PC-9 (cell line): ENCODE measurements at regions not wholly inside any gene's neighbourhood (a gene's known extent, or its start where the extent isn't known, plus 50 kb on each side); places are given as distances from the start of the nearest gene placed in this dataset.
"Not testable (repeated sequence)": the region's sequence is repeated elsewhere in the genome, so short reads cannot be mapped to it uniquely, and the experiment has no call there.

Experiments used
- BruUV-seq: library from RNA; stranded (reverse); fragments of 400-500 nt; replicated peaks from 2 replicates; lab custom pipeline; 2021; lab: Mats Ljungman, UMichigan
- CTCF ChIA-PET: fragments of 300-600 bp; sonication (Branson Sonifier 250); formaldehyde crosslinking; loops from one replicate; lab custom pipeline; 2022; ENCODE audit warnings: antibody characterized with exemption; lab: Charles Lee
- POLR2A ChIA-PET: fragments of 300-600 bp; sonication (Branson Sonifier 250); formaldehyde crosslinking; loops from one replicate; lab custom pipeline; 2022; ENCODE audit warnings: antibody characterized with exemption; ENCODE audit not compliant: unreplicated experiment; lab: Charles Lee
- DNase-seq, 2 experiments: peaks; one replicate each; pipeline versions ENCODE4 v3.0.0 to v3.0.0-alpha.2; 2015 to 2022; ENCODE audit warnings: mixed read lengths in 1 of 2
- H2AFZ ChIP-seq: fragments of 200-600 bp; sonication (generic); 2 replicates; pipeline ENCODE4 v1.8.1; 2017; ENCODE audit warnings: antibody characterized with exemption
- H3F3A ChIP-seq: fragments of 200-600 bp; sonication (generic); 2 replicates; pipeline ENCODE4 v1.8.1; 2017; ENCODE audit warnings: antibody characterized with exemption, mild to moderate bottlenecking, low read depth; ENCODE audit not compliant: insufficient read depth
- H3K27ac ChIP-seq: fragments of 200-600 bp; sonication (generic); 2 replicates; pipeline ENCODE4 v1.6.1; 2016; ENCODE audit warnings: mixed run types
- H3K27me3 ChIP-seq: fragments of 200-600 bp; sonication (generic); 2 replicates; pipeline ENCODE4 v1.6.1; 2016; ENCODE audit warnings: low read depth, mixed run types; ENCODE audit not compliant: insufficient read depth
- H3K36me3 ChIP-seq: fragments of 200-600 bp; sonication (generic); 2 replicates; pipeline ENCODE4 v1.6.1; 2016; ENCODE audit warnings: low read depth, mixed run types
- H3K4me1 ChIP-seq: fragments of 200-600 bp; sonication (generic); replicated peaks from 2 replicates; pipeline ENCODE4 v1.6.1; 2016; ENCODE audit warnings: mixed run types; ENCODE audit not compliant: insufficient read depth
- H3K4me2 ChIP-seq: fragments of 200-600 bp; sonication (generic); 2 replicates; pipeline ENCODE4 v1.6.1; 2017; ENCODE audit warnings: mixed run types
- H3K4me3 ChIP-seq: fragments of 200-600 bp; sonication (generic); 2 replicates; pipeline ENCODE4 v1.6.1; 2016; ENCODE audit warnings: mixed run types
- H3K79me2 ChIP-seq: fragments of 200-600 bp; sonication (generic); 2 replicates; pipeline ENCODE4 v1.6.1; 2017; ENCODE audit warnings: low read depth, mixed run types
- H3K9me2 ChIP-seq: fragments of 200-600 bp; sonication (generic); 2 replicates; pipeline ENCODE4 v1.8.1; 2017; ENCODE audit warnings: mild to moderate bottlenecking; ENCODE audit not compliant: insufficient read depth
- H3K9me3 ChIP-seq: fragments of 200-600 bp; sonication (generic); 2 replicates; pipeline ENCODE4 v1.8.1; 2016; ENCODE audit warnings: low read depth; ENCODE audit not compliant: insufficient read depth
- H4K20me1 ChIP-seq: fragments of 200-600 bp; sonication (generic); 2 replicates; pipeline ENCODE4 v1.8.1; 2017; ENCODE audit not compliant: insufficient read depth
- CTCF ChIP-seq: fragments of 200-600 bp; sonication (generic); conservative IDR thresholded peaks from 2 replicates; pipeline ENCODE4 v1.6.1; 2017; ENCODE audit warnings: mixed run types, antibody characterized with exemption, mild to moderate bottlenecking, moderate library complexity
- EZH2 ChIP-seq: fragments of 200-600 bp; sonication (generic); IDR thresholded peaks from 2 replicates; pipeline ENCODE4 v1.8.0; 2017; ENCODE audit warnings: antibody characterized with exemption, low read depth
- intact Hi-C: fragments of 100-400 bp; cut with micrococcal nuclease; formaldehyde crosslinking; loops from one replicate; pipeline ENCODE4 v1.10.0; 2022; ENCODE audit not compliant: unreplicated experiment

GRCh38 chr5:100407053-100407452 lies 128.1 kb upstream of the FAM174A start:
- H3F3A ChIP-seq, result no peaks in the 10 kb centered on the region
- no peaks in the 10 kb centered on the region for H3K9me2 ChIP-seq
- H3K4me3 ChIP-seq, result no peak overlapping the region
- H3K27ac ChIP-seq, result no peak overlapping the region
- no peaks in the 10 kb centered on the region for H3K36me3 ChIP-seq
- CTCF ChIA-PET, result no interaction called here
- TF ChIP-seq EZH2, result no peak
- H3K79me2 ChIP-seq, result no peaks in the 10 kb centered on the region
- no peak for DNase-seq
- no peaks in the 10 kb centered on the region for H3K4me1 ChIP-seq
- H3K27me3 ChIP-seq, result no peaks in the 10 kb centered on the region
- BruUV-seq, result no TSS peak
- H3K4me2 ChIP-seq, result no peak overlapping the region
- POLR2A ChIA-PET, result no interaction called here
- H2AFZ ChIP-seq, result no peak overlapping the region
- H4K20me1 ChIP-seq, result peaks cover 5% of the 10 kb centered on the region; the same call in 1 of the 2 replicates
- H3K9me3 ChIP-seq, result no peaks in the 10 kb centered on the region
- intact Hi-C loops, result no loop called here

DNA sequence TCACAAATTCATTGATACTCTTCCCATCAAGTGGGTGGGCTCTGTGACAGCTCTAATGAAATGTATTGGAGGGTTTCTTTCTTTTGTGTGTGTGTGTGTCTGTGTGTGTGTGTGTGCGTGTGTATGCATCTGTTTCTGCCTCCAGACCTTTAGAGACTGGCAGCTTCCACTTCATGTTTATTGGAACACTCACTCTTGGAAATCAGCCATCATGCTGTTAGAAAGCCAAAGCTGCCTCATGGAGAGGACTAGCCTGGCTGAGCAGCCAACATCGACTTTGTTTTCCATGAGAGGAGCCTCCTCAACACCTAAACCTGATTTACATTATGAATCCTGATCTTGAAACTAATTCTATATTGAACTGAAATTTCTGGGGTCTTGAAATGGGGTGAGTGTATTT lies 128.5 kb upstream of the FAM174A start:
- ChIA-PET CTCF (no interaction called here), POLR2A (no interaction called here)
- H3F3A ChIP-seq, result no peaks in the 10 kb centered on the region
- no peaks in the 10 kb centered on the region for H3K9me2 ChIP-seq
- no peak overlapping the region for H3K4me3 ChIP-seq
- TF ChIP-seq CTCF (no peak), EZH2 (no peak)
- no peaks in the 10 kb centered on the region for H3K79me2 ChIP-seq
- no peaks in the 10 kb centered on the region for H3K27me3 ChIP-seq
- intact Hi-C loops, result no loop called here
- H4K20me1 ChIP-seq, result peaks cover 5% of the 10 kb centered on the region; the same call in 1 of the 2 replicates
- no TSS peak for BruUV-seq
- DNase-seq, result no peak
- no peak overlapping the region for H3K4me2 ChIP-seq
- no peaks in the 10 kb centered on the region for H3K9me3 ChIP-seq
- H3K4me1 ChIP-seq, result no peaks in the 10 kb centered on the region
- no peak overlapping the region for H3K27ac ChIP-seq
- no peaks in the 10 kb centered on the region for H3K36me3 ChIP-seq
- H2AFZ ChIP-seq, result no peak overlapping the region

DNA sequence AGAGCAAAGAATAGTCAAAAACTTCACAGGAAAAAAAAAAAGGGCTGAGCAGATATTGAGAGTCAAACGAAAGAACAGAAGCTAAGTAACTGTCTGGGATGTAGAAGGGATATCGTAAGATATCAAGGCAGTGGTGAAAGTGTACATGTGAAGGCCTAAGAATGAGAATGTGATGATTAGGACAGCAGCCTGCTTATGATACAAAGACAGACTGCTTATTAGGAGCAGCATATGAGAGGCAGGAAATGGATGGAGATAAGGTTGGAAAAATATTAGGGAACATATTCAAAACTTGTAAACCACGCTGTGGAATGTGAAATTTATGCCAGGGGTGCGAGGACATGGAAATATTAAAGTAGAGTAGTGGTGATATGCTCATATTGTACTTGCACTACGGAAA lies 133.1 kb upstream of the FAM174A start:
- H3K36me3 ChIP-seq, result no peaks in the 10 kb centered on the region
- no peak for TF ChIP-seq EZH2
- TF ChIP-seq CTCF, result no peak
- H4K20me1 ChIP-seq, result no peaks in the 10 kb centered on the region
- DNase-seq, result no peak
- H2AFZ ChIP-seq, result no peak overlapping the region
- ChIA-PET CTCF (no interaction called here), POLR2A (interaction anchor here (0.7 kb wide), 1 partner anchor 456 kb away, joined by 3 read pairs; no protein-coding TSS in a partner anchor)
- no TSS peak for BruUV-seq
- H3K4me2 ChIP-seq, result no peak overlapping the region
- intact Hi-C loops, result no loop called here
- H3K79me2 ChIP-seq, result no peaks in the 10 kb centered on the region
- H3K27ac ChIP-seq, result no peak overlapping the region
- H3K9me3 ChIP-seq, result no peaks in the 10 kb centered on the region
- H3K9me2 ChIP-seq, result no peaks in the 10 kb centered on the region
- no peaks in the 10 kb centered on the region for H3F3A ChIP-seq
- H3K4me3 ChIP-seq, result no peak overlapping the region
- H3K4me1 ChIP-seq, result no peaks in the 10 kb centered on the region
- H3K27me3 ChIP-seq, result no peaks in the 10 kb centered on the region

DNA sequence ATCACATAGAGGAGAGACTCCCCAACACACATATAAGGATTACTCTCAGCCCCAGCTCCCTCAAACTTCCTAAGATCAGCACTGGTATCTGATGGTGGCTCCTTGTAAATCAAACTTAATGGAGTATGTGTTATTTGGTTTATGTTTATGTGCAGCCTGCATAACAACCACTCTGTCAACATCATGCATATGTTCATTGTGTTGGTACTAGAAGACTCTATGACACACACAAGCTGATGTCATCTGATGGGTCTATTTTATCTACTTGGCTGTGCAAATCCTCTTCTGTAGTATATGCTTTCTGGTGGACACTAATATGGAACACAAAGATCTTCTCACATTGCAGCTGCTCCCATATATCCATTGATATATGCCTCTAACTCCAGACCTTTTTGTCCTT lies 134.0 kb upstream of the FAM174A start:
- Histone ChIP-seq H3K9me3 (no peaks in the 10 kb centered on the region), H3K36me3 (no peaks in the 10 kb centered on the region), H3K9me2 (no peaks in the 10 kb centered on the region), H3K27me3 (no peaks in the 10 kb centered on the region), H3F3A (no peaks in the 10 kb centered on the region), H3K4me3 (no peak overlapping the region), H2AFZ (no peak overlapping the region), H3K4me2 (no peak overlapping the region), H3K4me1 (no peaks in the 10 kb centered on the region), H3K27ac (no peak overlapping the region), H4K20me1 (no peaks in the 10 kb centered on the region), H3K79me2 (no peaks in the 10 kb centered on the region)
- no peak for TF ChIP-seq EZH2
- no TSS peak for BruUV-seq
- CTCF ChIA-PET, result no interaction called here
- POLR2A ChIA-PET, result no interaction called here
- intact Hi-C loops, result no loop called here
- DNase-seq, result no peak

- CTCF ChIA-PET, POLR2A ChIA-PET, BruUV-seq: not testable (repeated sequence)
These were observed 136.4 kb upstream of the FAM174A start for GRCh38 chr5:100398815-100399214.

DNA sequence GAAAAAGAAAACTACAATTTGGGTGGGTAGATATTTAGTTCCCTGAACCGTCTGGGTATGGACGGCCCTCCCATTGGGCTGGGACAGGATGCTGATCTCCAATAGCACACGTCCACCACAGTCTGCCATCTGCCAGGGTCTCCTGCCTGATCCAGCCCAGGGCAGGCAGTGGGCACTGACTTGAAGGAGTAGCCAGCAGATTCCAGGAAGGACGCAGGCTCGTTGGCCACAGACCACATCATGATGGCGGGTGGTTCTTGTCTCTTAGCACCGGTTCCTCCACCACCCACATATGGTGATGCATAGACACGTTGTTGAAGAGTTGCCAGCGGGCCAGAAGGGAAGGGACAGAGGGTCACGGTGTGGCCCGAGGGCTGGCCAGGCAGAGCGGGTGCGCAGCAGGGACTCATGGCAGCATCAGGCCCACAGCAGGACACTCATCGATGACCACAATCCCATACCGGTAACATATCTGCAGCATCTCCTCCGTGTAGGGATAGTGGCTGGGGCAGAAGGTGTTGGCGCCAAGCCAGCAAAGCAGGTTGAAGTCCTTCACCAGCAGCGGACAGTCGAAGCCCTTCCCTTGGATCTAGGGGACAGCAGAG lies 155.8 kb upstream of the FAM174A start:
- DNase-seq, H3K4me2 ChIP-seq, H3K36me3 ChIP-seq, H2AFZ ChIP-seq, H3K4me1 ChIP-seq, POLR2A ChIA-PET, H3K9me2 ChIP-seq, H3K79me2 ChIP-seq, H3F3A ChIP-seq, BruUV-seq, H3K27me3 ChIP-seq, CTCF ChIA-PET, H3K9me3 ChIP-seq, H4K20me1 ChIP-seq, H3K4me3 ChIP-seq, H3K27ac ChIP-seq, intact Hi-C loops: not testable (repeated sequence)

More at GRCh38 chr5:100398815-100399214, 136.4 kb upstream of the FAM174A start:
- H2AFZ ChIP-seq, H3K4me3 ChIP-seq, H3K79me2 ChIP-seq, H3K9me2 ChIP-seq, H3K36me3 ChIP-seq, H3K27ac ChIP-seq, H3K4me1 ChIP-seq, H3K9me3 ChIP-seq, H3K27me3 ChIP-seq, intact Hi-C loops, H4K20me1 ChIP-seq, H3F3A ChIP-seq, H3K4me2 ChIP-seq, DNase-seq: not testable (repeated sequence)
